ENCODE measurements at regions not wholly inside any gene's neighbourhood (a gene's known extent, or its start where the extent isn't known, plus 50 kb on each side); places are given as distances from the start of the nearest gene placed in this dataset.

- H3K27me3 ChIP-seq (ENCODE audit: insufficient read depth, low read length, poor library complexity, severe bottlenecking) = no peaks in the 10 kb centered on the region
- no peaks in the 10 kb centered on the region for H3K9me2 ChIP-seq (replicated peaks; ENCODE audit: low read depth, low read length)
- peaks cover 3% of the 10 kb centered on the region for H3K4me1 ChIP-seq (ENCODE audit: insufficient read depth, low read length, poor library complexity, severe bottlenecking)
- H3K9me3 ChIP-seq (ENCODE audit: insufficient read depth, low read depth, low read length) = no peaks in the 10 kb centered on the region
- no peak overlapping the region for H2AFZ ChIP-seq (ENCODE audit: low read length)
- no peak overlapping the region for H3K4me3 ChIP-seq (ENCODE audit: low read length, poor library complexity, severe bottlenecking)
- H3K9ac ChIP-seq (ENCODE audit: low read depth, low read length, poor library complexity, severe bottlenecking) = no peak overlapping the region
- no peaks in the 10 kb centered on the region for H3K36me3 ChIP-seq (ENCODE audit: insufficient read depth, low read length)
- no peaks in the 10 kb centered on the region for H3F3A ChIP-seq (ENCODE audit: low read depth)
- no peaks in the 10 kb centered on the region for H4K20me1 ChIP-seq (ENCODE audit: insufficient read depth, low read length, poor library complexity, severe bottlenecking)
- no peaks in the 10 kb centered on the region for H3K79me2 ChIP-seq (ENCODE audit: insufficient read depth, low read length)
- no peak for TF ChIP-seq CTCF (conservative IDR thresholded peaks at IDR 0.05; ENCODE audit: low read length)
- no peak for TF ChIP-seq EZH2phosphoT487 (IDR thresholded peaks at IDR 0.05; ENCODE audit: borderline replicate concordance)
- no peak overlapping the region for H3K4me2 ChIP-seq (ENCODE audit: low read depth, low read length, poor library complexity, severe bottlenecking)
These were observed 78.1 kb upstream of the YWHAQ start for GRCh38 chr2:9708683-9709538.

- no peaks in the 10 kb centered on the region for H3K36me3 ChIP-seq (ENCODE audit: insufficient read depth, low read length)
- no peak overlapping the region for H3K9ac ChIP-seq (ENCODE audit: low read depth, low read length, poor library complexity, severe bottlenecking)
- no peaks in the 10 kb centered on the region for H3K9me3 ChIP-seq (ENCODE audit: insufficient read depth, low read depth, low read length)
- no peaks in the 10 kb centered on the region for H3K9me2 ChIP-seq (replicated peaks; ENCODE audit: low read depth, low read length)
- H3K4me2 ChIP-seq (ENCODE audit: low read depth, low read length, poor library complexity, severe bottlenecking) = no peak overlapping the region
- H3K79me2 ChIP-seq (ENCODE audit: insufficient read depth, low read length) = no peaks in the 10 kb centered on the region
- peaks cover 3% of the 10 kb centered on the region for H3K4me1 ChIP-seq (ENCODE audit: insufficient read depth, low read length, poor library complexity, severe bottlenecking)
- H2AFZ ChIP-seq (ENCODE audit: low read length) = no peak overlapping the region
- no peak for TF ChIP-seq EZH2phosphoT487 (IDR thresholded peaks at IDR 0.05; ENCODE audit: borderline replicate concordance)
- no peak for TF ChIP-seq CTCF (conservative IDR thresholded peaks at IDR 0.05; ENCODE audit: low read length)
- H3F3A ChIP-seq (ENCODE audit: low read depth) = no peaks in the 10 kb centered on the region
- no peak overlapping the region for H3K4me3 ChIP-seq (ENCODE audit: low read length, poor library complexity, severe bottlenecking)
- H4K20me1 ChIP-seq (ENCODE audit: insufficient read depth, low read length, poor library complexity, severe bottlenecking) = no peaks in the 10 kb centered on the region
- no peaks in the 10 kb centered on the region for H3K27me3 ChIP-seq (ENCODE audit: insufficient read depth, low read length, poor library complexity, severe bottlenecking)
These were observed 78.9 kb upstream of the YWHAQ start for GRCh38 chr2:9709539-9710285.

GRCh38 chr2:9710311-9710710, 79.5 kb upstream of the YWHAQ start:
- Histone ChIP-seq H2AFZ (ENCODE audit: low read length) (no peak overlapping the region), H3F3A (ENCODE audit: low read depth) (no peaks in the 10 kb centered on the region), H4K20me1 (ENCODE audit: insufficient read depth, low read length, poor library complexity, severe bottlenecking) (no peaks in the 10 kb centered on the region), H3K9me3 (ENCODE audit: insufficient read depth, low read depth, low read length) (no peaks in the 10 kb centered on the region), H3K4me1 (ENCODE audit: insufficient read depth, low read length, poor library complexity, severe bottlenecking) (peaks cover 9% of the 10 kb centered on the region), H3K79me2 (ENCODE audit: insufficient read depth, low read length) (no peaks in the 10 kb centered on the region), H3K9me2 (replicated peaks; ENCODE audit: low read depth, low read length) (no peaks in the 10 kb centered on the region), H3K4me3 (ENCODE audit: low read length, poor library complexity, severe bottlenecking) (no peak overlapping the region), H3K4me2 (ENCODE audit: low read depth, low read length, poor library complexity, severe bottlenecking) (no peak overlapping the region), H3K9ac (ENCODE audit: low read depth, low read length, poor library complexity, severe bottlenecking) (no peak overlapping the region), H3K27me3 (ENCODE audit: insufficient read depth, low read length, poor library complexity, severe bottlenecking) (no peaks in the 10 kb centered on the region), H3K36me3 (ENCODE audit: insufficient read depth, low read length) (no peaks in the 10 kb centered on the region)
- TF ChIP-seq CTCF (conservative IDR thresholded peaks at IDR 0.05; ENCODE audit: low read length) (no peak), EZH2phosphoT487 (IDR thresholded peaks at IDR 0.05; ENCODE audit: borderline replicate concordance) (no peak)
